ENCODE measurements at regions not wholly inside any gene's neighbourhood (a gene's known extent, or its start where the extent isn't known, plus 50 kb on each side); places are given as distances from the start of the nearest gene placed in this dataset.

- TF ChIP-seq CTCF (IDR thresholded peaks at IDR 0.05; ENCODE audit: extremely low read depth in 1 of 2, insufficient read depth in 1 of 2, low read depth in 1 of 2, low read length in 2 of 2) (no peak), POLR2AphosphoS5 (IDR thresholded peaks at IDR 0.05; ENCODE audit: insufficient read depth, low read depth, low read length) (no peak), POLR2A (IDR thresholded peaks at IDR 0.05; ENCODE audit: low read depth, low read length) (no peak), EZH2 (IDR thresholded peaks at IDR 0.05; ENCODE audit: borderline replicate concordance, low read depth, low read length, severe bottlenecking) (no peak), MAX (IDR thresholded peaks at IDR 0.05; ENCODE audit: insufficient read depth, insufficient read length) (no peak), FOS (IDR thresholded peaks at IDR 0.05; ENCODE audit: borderline replicate concordance, insufficient read depth, low read length) (no peak)
Measured at GRCh38 chr18:8471372-8471771, 137.9 kb upstream of the RAB12 start.
